Activated CD4-positive, alpha-beta T cell treated with anti-CD3 and anti-CD28 coated beads, Interleukin-2, amount 10 ng/mL, durations not matched to agents 24 days and 14 days (primary cell): ENCODE measurements at regions not wholly inside any gene's neighbourhood (a gene's known extent, or its start where the extent isn't known, plus 50 kb on each side); places are given as distances from the start of the nearest gene placed in this dataset.

ENCODE experiments used
- DNase-seq: peaks from one replicate; pipeline ENCODE4 v3.0.0; 2022
- H3K27ac Mint-ChIP-seq: one replicate; pipeline ENCODE4 v1.8.0; 2022; ENCODE audit warnings: mild to moderate bottlenecking, mixed read lengths
- H3K27me3 Mint-ChIP-seq: one replicate; pipeline ENCODE4 v1.8.0; 2022; ENCODE audit warnings: mixed read lengths
- H3K36me3 Mint-ChIP-seq: one replicate; pipeline ENCODE4 v1.8.0; 2022; ENCODE audit warnings: low read depth, mild to moderate bottlenecking, mixed read lengths
- H3K4me1 Mint-ChIP-seq: one replicate; pipeline ENCODE4 v1.8.0; 2021; ENCODE audit warnings: mixed read lengths
- H3K4me3 Mint-ChIP-seq: one replicate; pipeline ENCODE4 v1.8.0; 2022; ENCODE audit warnings: mild to moderate bottlenecking, moderate library complexity, mixed read lengths
- H3K9me3 Mint-ChIP-seq: one replicate; pipeline ENCODE4 v1.8.0; 2021; ENCODE audit warnings: mixed read lengths
- intact Hi-C: fragments of 100-400 bp; cut with micrococcal nuclease; formaldehyde crosslinking; loops from one replicate; pipeline ENCODE4 v1.15.1; 2023

- no peak for DNase-seq
- Mint-ChIP-seq H3K9me3 (no peaks in the 10 kb centered on the region), H3K4me1 (no peaks in the 10 kb centered on the region), H3K36me3 (no peaks in the 10 kb centered on the region), H3K27ac (no peak overlapping the region), H3K27me3 (no peaks in the 10 kb centered on the region), H3K4me3 (no peak overlapping the region)
- intact Hi-C loops = no loop called here
Observed at GRCh38 chr4:136818811-136819330, 713.4 kb downstream of the PCDH18 start.

DNA sequence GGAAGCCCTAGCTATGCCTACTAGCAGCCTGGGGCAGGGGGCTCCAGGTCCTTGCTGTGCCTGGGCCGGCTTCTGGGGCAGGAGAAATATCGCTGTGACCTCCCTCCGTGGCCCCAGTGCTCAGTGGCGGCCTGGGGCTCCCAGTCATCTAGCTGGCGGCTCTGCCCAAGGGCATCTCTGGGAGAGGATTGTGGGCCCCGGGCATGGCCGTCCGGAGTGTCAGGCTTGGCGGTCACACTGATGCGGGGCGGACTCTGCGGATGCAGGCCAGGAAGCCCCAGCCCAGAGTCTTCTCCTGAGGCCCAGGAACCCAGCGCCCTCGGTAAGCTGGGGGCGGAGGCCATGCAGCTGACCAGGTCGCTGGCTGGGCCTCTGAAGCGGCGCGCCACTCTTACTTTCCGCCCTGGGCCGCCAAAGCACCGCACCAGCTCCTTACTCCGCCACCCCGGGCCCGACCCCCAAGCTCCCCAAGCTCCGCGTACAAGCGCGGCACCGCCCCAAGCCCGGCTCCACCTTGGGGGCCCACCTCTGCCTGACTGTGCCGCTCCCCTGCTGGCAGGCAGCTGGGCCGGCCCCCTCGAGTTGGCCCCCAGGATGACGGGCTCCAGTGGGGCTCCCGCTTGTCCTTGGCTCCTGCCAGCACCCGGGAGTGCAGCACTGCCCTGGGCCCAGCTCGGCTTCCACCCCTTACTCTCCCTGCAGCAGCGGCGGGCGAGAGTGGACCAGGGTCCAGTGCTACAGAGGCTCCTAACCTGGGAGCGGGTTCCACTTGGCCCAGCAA lies 720.0 kb downstream of the PCDH18 start:
- intact Hi-C loops = no loop called here
- DNase-seq = no peak
- Mint-ChIP-seq H3K36me3 (no peaks in the 10 kb centered on the region), H3K4me3 (no peak overlapping the region), H3K27me3 (no peaks in the 10 kb centered on the region), H3K9me3 (no peaks in the 10 kb centered on the region), H3K27ac (no peak overlapping the region), H3K4me1 (no peaks in the 10 kb centered on the region)

DNA sequence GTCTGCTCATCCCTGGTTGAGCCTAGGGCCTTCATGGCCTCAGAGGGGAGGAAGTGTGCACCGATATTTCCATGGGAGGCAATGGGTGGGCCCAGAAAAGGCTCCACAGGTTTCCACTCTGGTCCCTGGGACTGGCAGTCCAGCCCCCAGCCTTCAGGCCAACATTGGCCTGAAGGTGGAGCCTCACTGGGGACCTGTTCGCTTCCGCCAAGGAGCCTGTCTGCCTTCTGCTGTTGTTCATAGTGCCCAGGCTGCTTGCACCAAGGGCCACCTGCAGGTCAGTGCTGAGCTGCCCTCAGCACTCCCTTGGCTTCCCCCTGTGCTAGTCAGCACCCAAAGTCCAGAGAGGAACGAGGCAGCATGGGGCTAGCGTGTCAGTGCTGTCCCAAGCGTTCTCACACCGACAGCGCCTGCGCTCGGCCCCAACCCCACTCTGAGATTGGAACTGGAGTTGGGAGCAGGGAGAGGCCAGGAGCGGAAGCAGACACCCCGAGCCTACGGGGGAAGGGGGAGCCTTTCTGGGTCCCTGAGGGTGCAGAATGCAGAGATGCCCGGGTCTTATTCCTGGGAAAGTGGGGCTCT lies 720.7 kb downstream of the PCDH18 start:
- Mint-ChIP-seq H3K4me1 (no peaks in the 10 kb centered on the region), H3K9me3 (no peaks in the 10 kb centered on the region), H3K27ac (no peak overlapping the region), H3K4me3 (no peak overlapping the region), H3K27me3 (no peaks in the 10 kb centered on the region), H3K36me3 (no peaks in the 10 kb centered on the region)
- intact Hi-C loops = no loop called here
- no peak for DNase-seq

DNA sequence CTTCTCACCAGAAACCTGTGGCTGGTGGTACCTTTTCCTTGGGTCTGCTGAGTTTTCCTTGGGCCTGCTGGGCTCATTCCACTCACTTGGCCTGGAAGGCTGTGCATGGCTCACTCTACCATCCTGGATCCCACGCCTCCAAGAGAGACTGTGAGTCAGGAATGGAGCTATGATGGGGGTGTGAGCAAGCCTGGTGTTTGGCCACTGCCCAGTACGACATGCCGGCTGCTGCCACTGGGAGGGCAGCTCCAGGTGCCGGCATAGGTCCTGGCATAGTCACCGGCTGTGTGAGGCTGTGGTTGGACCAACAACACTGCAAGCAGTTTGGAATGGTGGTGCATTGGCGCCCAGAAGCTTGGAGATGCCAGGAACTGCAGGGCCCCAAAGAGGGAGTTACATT lies 721.7 kb downstream of the PCDH18 start:
- Mint-ChIP-seq H3K27me3 (no peaks in the 10 kb centered on the region), H3K27ac (no peak overlapping the region), H3K4me3 (no peak overlapping the region), H3K36me3 (no peaks in the 10 kb centered on the region), H3K9me3 (no peaks in the 10 kb centered on the region), H3K4me1 (no peaks in the 10 kb centered on the region)
- intact Hi-C loops = no loop called here
- DNase-seq = no peak

DNA sequence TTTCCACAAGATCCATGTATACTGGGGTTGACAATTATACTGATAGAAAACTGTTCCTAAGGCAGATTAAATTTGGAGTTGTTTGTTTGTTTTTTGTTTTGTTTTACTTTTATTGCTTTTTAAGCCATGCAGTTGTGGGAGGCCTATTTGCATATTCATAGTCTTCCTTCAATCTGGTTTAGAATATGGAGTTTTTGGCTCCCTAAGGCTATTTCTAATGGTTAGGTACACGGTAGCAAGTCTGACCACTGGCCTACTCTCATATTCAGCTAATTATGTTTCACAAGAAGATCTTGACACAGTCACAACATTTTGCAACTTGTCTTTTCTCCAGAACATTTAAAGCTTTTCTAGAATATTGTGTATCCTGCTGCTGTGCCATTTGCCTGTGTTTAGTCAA lies 725.5 kb downstream of the PCDH18 start:
- intact Hi-C loops = no loop called here
- no peak overlapping the region for H3K4me3 Mint-ChIP-seq
- no peaks in the 10 kb centered on the region for H3K36me3 Mint-ChIP-seq
- H3K4me1 Mint-ChIP-seq = no peaks in the 10 kb centered on the region
- DNase-seq = no peak
- no peaks in the 10 kb centered on the region for H3K27me3 Mint-ChIP-seq
- no peak overlapping the region for H3K27ac Mint-ChIP-seq
- H3K9me3 Mint-ChIP-seq = no peaks in the 10 kb centered on the region

GRCh38 chr4:136805617-136806016 lies 726.7 kb downstream of the PCDH18 start:
- intact Hi-C loops = no loop called here
- Mint-ChIP-seq H3K27me3 (no peaks in the 10 kb centered on the region), H3K4me3 (no peak overlapping the region), H3K9me3 (no peaks in the 10 kb centered on the region), H3K36me3 (no peaks in the 10 kb centered on the region), H3K27ac (no peak overlapping the region), H3K4me1 (no peaks in the 10 kb centered on the region)
- DNase-seq = no peak

DNA sequence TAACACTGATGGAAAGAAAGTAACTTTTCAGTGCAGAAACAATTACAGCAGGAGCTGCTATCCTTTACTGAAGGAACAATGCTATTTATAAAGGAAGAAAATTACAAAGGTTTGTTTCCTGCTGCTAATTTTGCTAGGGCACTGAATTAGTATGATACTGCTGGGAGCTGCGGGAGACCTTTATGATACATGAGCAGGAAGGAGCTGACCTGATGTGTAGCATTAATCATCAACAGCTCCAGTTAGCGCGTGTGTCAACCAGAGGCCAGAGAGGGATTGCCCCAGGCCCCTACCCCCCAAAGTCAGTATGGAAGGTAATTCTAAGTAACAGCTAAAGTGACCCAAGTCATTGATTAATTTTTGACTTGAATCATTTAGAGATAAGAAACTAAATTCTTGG lies 728.9 kb downstream of the PCDH18 start:
- no peak for DNase-seq
- H3K4me3 Mint-ChIP-seq = no peak overlapping the region
- H3K9me3 Mint-ChIP-seq = no peaks in the 10 kb centered on the region
- no peaks in the 10 kb centered on the region for H3K4me1 Mint-ChIP-seq
- no peaks in the 10 kb centered on the region for H3K36me3 Mint-ChIP-seq
- no peak overlapping the region for H3K27ac Mint-ChIP-seq
- no peaks in the 10 kb centered on the region for H3K27me3 Mint-ChIP-seq
- intact Hi-C loops = no loop called here

DNA sequence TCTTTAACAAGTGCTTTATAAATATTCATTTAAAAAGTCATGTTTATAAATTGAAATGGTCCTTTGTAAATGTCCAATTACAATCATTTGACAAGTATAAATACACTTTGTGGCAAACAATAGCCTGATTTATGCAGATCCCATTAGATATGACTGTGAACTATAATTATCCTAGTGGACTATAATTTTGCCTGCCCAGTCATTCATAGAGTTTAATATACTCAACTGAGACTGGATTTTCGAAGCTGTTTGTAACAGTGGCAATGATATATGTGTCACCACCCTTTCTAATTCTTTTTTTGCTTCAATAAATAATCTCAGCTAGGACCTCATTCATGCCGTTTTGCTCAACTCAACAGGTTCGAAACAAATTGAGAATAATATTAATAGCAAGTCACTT lies 732.0 kb downstream of the PCDH18 start:
- H3K9me3 Mint-ChIP-seq = no peaks in the 10 kb centered on the region
- H3K27ac Mint-ChIP-seq = no peak overlapping the region

GRCh38 chr4:136796953-136797352 lies 735.3 kb downstream of the PCDH18 start:
- Mint-ChIP-seq H3K9me3 (no peaks in the 10 kb centered on the region), H3K4me1 (no peaks in the 10 kb centered on the region), H3K36me3 (no peaks in the 10 kb centered on the region), H3K4me3 (no peak overlapping the region), H3K27ac (no peak overlapping the region), H3K27me3 (no peaks in the 10 kb centered on the region)
- DNase-seq = no peak
- intact Hi-C loops = no loop called here

More for the DNA sequence above, 732.0 kb downstream of the PCDH18 start:
- H3K4me3 Mint-ChIP-seq = no peak overlapping the region
- no peaks in the 10 kb centered on the region for H3K36me3 Mint-ChIP-seq
- DNase-seq = no peak
- no peaks in the 10 kb centered on the region for H3K4me1 Mint-ChIP-seq
- intact Hi-C loops = no loop called here
- H3K27me3 Mint-ChIP-seq = no peaks in the 10 kb centered on the region

DNA sequence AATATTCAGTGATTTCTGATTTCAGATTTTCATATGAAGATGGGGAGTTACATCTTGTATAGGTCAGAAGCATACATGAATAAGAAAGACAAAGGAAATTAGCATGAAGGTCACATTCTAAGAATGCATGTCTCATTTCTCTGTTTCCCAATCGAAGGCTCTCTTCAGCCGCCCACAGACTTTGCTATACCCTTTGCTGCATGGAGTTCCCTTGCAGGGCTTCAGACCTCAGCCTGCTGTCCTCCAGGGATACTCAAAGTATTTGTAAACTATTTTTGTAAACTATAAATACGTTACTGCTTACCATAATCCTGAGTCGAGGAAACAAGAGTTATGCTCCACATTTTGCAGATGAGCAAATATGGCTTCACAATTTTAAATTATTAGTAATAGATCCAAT lies 738.4 kb downstream of the PCDH18 start:
- H3K36me3 Mint-ChIP-seq = no peaks in the 10 kb centered on the region

GRCh38 chr4:136784326-136784725 lies 748.0 kb downstream of the PCDH18 start:
- Mint-ChIP-seq H3K9me3 (no peaks in the 10 kb centered on the region), H3K27me3 (no peaks in the 10 kb centered on the region), H3K4me3 (no peak overlapping the region), H3K27ac (no peak overlapping the region), H3K4me1 (no peaks in the 10 kb centered on the region), H3K36me3 (no peaks in the 10 kb centered on the region)
- no peak for DNase-seq
- intact Hi-C loops = no loop called here

More for the DNA sequence above, 738.4 kb downstream of the PCDH18 start:
- H3K4me1 Mint-ChIP-seq = no peaks in the 10 kb centered on the region
- no peaks in the 10 kb centered on the region for H3K9me3 Mint-ChIP-seq
- intact Hi-C loops = no loop called here
- H3K4me3 Mint-ChIP-seq = no peak overlapping the region
- no peak overlapping the region for H3K27ac Mint-ChIP-seq
- H3K27me3 Mint-ChIP-seq = no peaks in the 10 kb centered on the region
- no peak for DNase-seq

GRCh38 chr4:136769717-136770116 lies 762.6 kb downstream of the PCDH18 start:
- intact Hi-C loops = no loop called here
- Mint-ChIP-seq H3K4me3 (no peak overlapping the region), H3K9me3 (no peaks in the 10 kb centered on the region), H3K27ac (no peak overlapping the region), H3K36me3 (no peaks in the 10 kb centered on the region), H3K4me1 (no peaks in the 10 kb centered on the region), H3K27me3 (no peaks in the 10 kb centered on the region)
- no peak for DNase-seq

GRCh38 chr4:136768925-136769275 lies 763.4 kb downstream of the PCDH18 start:
- Mint-ChIP-seq H3K36me3 (no peaks in the 10 kb centered on the region), H3K9me3 (no peaks in the 10 kb centered on the region), H3K27ac (no peak overlapping the region), H3K4me1 (no peaks in the 10 kb centered on the region), H3K27me3 (no peaks in the 10 kb centered on the region), H3K4me3 (no peak overlapping the region)
- intact Hi-C loops = no loop called here
- no peak for DNase-seq

DNA sequence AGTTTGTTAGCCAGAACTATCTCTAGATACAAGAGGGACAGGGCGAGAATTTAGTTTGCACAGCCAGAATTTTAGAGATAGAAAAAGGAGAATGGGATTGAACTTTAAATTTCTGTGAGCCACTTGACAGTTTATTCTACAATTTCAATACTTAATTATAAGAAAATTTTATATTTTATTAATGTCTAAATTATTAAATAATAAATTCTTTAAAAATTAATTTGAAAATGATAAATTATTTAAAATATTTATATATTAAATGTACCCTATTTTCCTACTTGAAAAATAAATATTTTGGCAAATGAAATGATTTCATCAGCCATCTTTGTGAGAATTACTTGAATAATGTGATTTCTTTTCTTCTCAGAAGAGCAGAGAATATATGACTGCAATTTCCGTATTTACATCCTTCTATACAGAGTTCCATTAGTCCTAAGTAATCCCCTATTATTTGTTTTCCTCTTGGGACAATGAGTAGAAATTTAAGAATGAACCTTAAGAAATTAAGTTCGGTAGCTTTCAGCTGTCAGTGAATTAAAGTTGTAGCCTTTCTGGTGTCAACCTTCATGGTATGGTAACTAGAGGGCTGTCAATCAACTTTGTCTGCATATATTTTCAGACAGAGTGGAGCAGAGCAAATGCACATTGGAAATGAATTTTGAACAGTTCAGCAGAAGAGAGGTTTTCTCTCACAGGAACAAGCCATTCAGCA lies 763.9 kb downstream of the PCDH18 start:
- intact Hi-C loops = no loop called here
- no peaks in the 10 kb centered on the region for H3K4me1 Mint-ChIP-seq
- DNase-seq = no peak
- H3K27me3 Mint-ChIP-seq = no peaks in the 10 kb centered on the region
- H3K9me3 Mint-ChIP-seq = no peaks in the 10 kb centered on the region
- H3K4me3 Mint-ChIP-seq = no peak overlapping the region
- no peak overlapping the region for H3K27ac Mint-ChIP-seq
- no peaks in the 10 kb centered on the region for H3K36me3 Mint-ChIP-seq
